ENCODE measurements at regions not wholly inside any gene's neighbourhood (a gene's known extent, or its start where the extent isn't known, plus 50 kb on each side); places are given as distances from the start of the nearest gene placed in this dataset.

DNA sequence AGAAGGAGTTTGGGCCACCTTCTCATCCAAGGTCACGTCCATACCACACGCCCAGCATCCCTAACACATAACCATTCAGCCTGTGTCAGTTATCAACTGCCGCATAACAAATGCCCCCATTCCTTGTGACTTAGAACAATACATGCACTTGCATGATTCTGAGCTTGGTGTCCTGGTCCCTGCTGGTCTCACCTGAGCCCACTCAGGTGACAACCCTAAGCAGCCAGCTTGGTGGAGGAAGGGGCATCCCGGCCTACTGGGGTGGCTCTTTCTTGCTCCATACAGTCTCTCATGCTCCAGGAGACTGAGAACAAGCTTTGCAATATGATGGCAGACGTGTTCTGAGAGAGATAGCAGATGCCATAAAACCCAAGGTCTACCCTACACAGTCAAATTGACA, 1276.9 kb downstream of the TBC1D22A start:
- H3K4me2 ChIP-seq (ENCODE audit: low read length) = no peak overlapping the region
- peaks cover 7% of the 10 kb centered on the region; the same call in 1 of the 2 replicates for H3K27me3 ChIP-seq (ENCODE audit: insufficient read depth, low read length)
- no peaks in the 10 kb centered on the region for H3K9me2 ChIP-seq (ENCODE audit: insufficient read depth)
- no peaks in the 10 kb centered on the region for H3K36me3 ChIP-seq (ENCODE audit: control insufficient read depth in 1 of 2, insufficient read depth in 2 of 2, low read length in 2 of 2)
- ChIA-PET POLR2A (no interaction called here), RAD21 (ENCODE audit: low non-redundant PET in 1 of 2, low total read pairs in 2 of 2, uncharacterized antibody in 2 of 2, unreplicated experiment in 2 of 2) (no interaction called here), CTCF (no interaction called here)
- no peaks in the 10 kb centered on the region for H3K79me2 ChIP-seq (ENCODE audit: insufficient read depth, low read length)
- no TSS peak for BruUV-seq (replicated peaks)
- no peak overlapping the region for H2AFZ ChIP-seq (ENCODE audit: low read depth, low read length, poor library complexity, severe bottlenecking)
- ATAC-seq (no peak), DNase-seq (ENCODE audit: low read depth, low spot score) (no peak)
- TF ChIP-seq EZH2 (IDR thresholded peaks at IDR 0.05) (no peak), CBX3 (IDR thresholded peaks at IDR 0.05; ENCODE audit: low read depth) (no peak), RAD21 (IDR thresholded peaks at IDR 0.05; ENCODE audit: low read depth) (no peak)
- TF ChIP-seq, protein P1, sequence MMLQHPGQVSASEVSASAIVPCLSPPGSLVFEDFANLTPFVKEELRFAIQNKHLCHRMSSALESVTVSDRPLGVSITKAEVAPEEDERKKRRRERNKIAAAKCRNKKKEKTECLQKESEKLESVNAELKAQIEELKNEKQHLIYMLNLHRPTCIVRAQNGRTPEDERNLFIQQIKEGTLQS (IDR thresholded peaks at IDR 0.05) = no peak
- no peaks in the 10 kb centered on the region for H3K4me1 ChIP-seq (ENCODE audit: control insufficient read depth in 1 of 2, insufficient read depth in 2 of 2, low read length in 2 of 2)
- H4K20me1 ChIP-seq (ENCODE audit: insufficient read depth) = no peaks in the 10 kb centered on the region
- H3K9me3 ChIP-seq (ENCODE audit: control insufficient read depth in 1 of 2, insufficient read depth in 1 of 2, low read depth in 1 of 2, low read length in 2 of 2) = peaks cover 0 to 3% of the 10 kb centered on the region in 2 experiments; a peak in 1 of 4 replicates
- no peak overlapping the region for H3K27ac ChIP-seq (ENCODE audit: low read depth, low read length)
- intact Hi-C loops (cut with micrococcal nuclease) = no loop called here
- H3K9ac ChIP-seq (ENCODE audit: low read length) = no peak overlapping the region
- no peak overlapping the region for H3K4me3 ChIP-seq (replicated peaks in 1 of 2; ENCODE audit: low read depth in 1 of 2, low read length in 2 of 2)

DNA sequence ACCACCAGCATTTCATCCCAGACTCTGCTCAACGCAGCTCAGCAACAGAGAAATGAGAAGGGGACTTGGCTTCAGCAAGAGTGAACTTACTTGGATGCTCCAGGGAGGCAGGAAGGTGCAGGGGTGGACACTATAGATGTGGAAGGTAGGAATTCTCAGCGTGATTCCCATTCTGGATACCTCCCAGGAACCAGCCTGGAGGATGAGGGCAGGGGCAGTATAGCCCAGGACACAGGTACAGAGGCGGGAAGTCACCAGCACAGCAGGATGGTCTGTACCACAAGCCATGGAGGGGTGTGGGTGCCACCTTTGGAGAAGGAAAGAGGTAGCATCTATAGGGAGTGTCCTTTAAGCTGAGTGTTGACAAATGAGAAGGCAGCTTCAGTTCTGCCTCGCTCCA, 1275.2 kb downstream of the TBC1D22A start:
- no peak overlapping the region for H3K27ac ChIP-seq (ENCODE audit: low read depth, low read length)
- ChIA-PET RAD21 (ENCODE audit: low non-redundant PET in 1 of 2, low total read pairs in 2 of 2, uncharacterized antibody in 2 of 2, unreplicated experiment in 2 of 2) (no interaction called here), POLR2A (no interaction called here), CTCF (no interaction called here)
- BruUV-seq (replicated peaks) = no TSS peak
- no peaks in the 10 kb centered on the region for H3K9me2 ChIP-seq (ENCODE audit: insufficient read depth)
- no peaks in the 10 kb centered on the region for H4K20me1 ChIP-seq (ENCODE audit: insufficient read depth)
- H3K9me3 ChIP-seq (ENCODE audit: control insufficient read depth in 1 of 2, insufficient read depth in 1 of 2, low read depth in 1 of 2, low read length in 2 of 2) = peaks cover 0 to 3% of the 10 kb centered on the region in 2 experiments; a peak in 1 of 4 replicates
- no peak overlapping the region for H3K4me3 ChIP-seq (replicated peaks in 1 of 2; ENCODE audit: low read depth in 1 of 2, low read length in 2 of 2)
- no peaks in the 10 kb centered on the region for H3K36me3 ChIP-seq (ENCODE audit: control insufficient read depth in 1 of 2, insufficient read depth in 2 of 2, low read length in 2 of 2)
- intact Hi-C loops (cut with micrococcal nuclease) = no loop called here
- H3K4me2 ChIP-seq (ENCODE audit: low read length) = no peak overlapping the region
- peaks cover 7% of the 10 kb centered on the region for H3K27me3 ChIP-seq (ENCODE audit: insufficient read depth, low read length)
- DNase-seq (ENCODE audit: low read depth, low spot score) (no peak), ATAC-seq (no peak)
- no peaks in the 10 kb centered on the region for H3K79me2 ChIP-seq (ENCODE audit: insufficient read depth, low read length)
- no peaks in the 10 kb centered on the region for H3K4me1 ChIP-seq (ENCODE audit: control insufficient read depth in 1 of 2, insufficient read depth in 2 of 2, low read length in 2 of 2)
- H3K9ac ChIP-seq (ENCODE audit: low read length) = no peak overlapping the region
- no peak for TF ChIP-seq CBX3 (IDR thresholded peaks at IDR 0.05; ENCODE audit: low read depth)
- TF ChIP-seq JUND (IDR thresholded peaks at IDR 0.05) = no peak
- no peak for TF ChIP-seq RAD21 (IDR thresholded peaks at IDR 0.05; ENCODE audit: low read depth)
- H2AFZ ChIP-seq (ENCODE audit: low read depth, low read length, poor library complexity, severe bottlenecking) = no peak overlapping the region
